Mesothelial cell of epicardium (in vitro differentiated cells): ENCODE measurements at regions not wholly inside any gene's neighbourhood (a gene's known extent, or its start where the extent isn't known, plus 50 kb on each side); places are given as distances from the start of the nearest gene placed in this dataset.
"Not testable (repeated sequence)": the region's sequence is repeated elsewhere in the genome, so short reads cannot be mapped to it uniquely, and the experiment has no call there.

Source experiments
- DNase-seq, 2 experiments: peaks; one replicate each; pipeline ENCODE4 v3.0.0; 2021; ENCODE audit warnings: low spot score in 2 of 2; ENCODE audit not compliant: unreplicated experiment in 2 of 2
- H3K27ac Mint-ChIP-seq: 2 replicates; pipeline ENCODE4 v1.8.0; 2021; ENCODE audit warnings: mixed read lengths
- H3K27me3 Mint-ChIP-seq: 2 replicates; pipeline ENCODE4 v1.8.0; 2021; ENCODE audit warnings: low read depth, mixed read lengths
- H3K36me3 Mint-ChIP-seq: 2 replicates; pipeline ENCODE4 v1.8.0; 2021; ENCODE audit warnings: mixed read lengths
- H3K4me1 Mint-ChIP-seq: 2 replicates; pipeline ENCODE4 v1.8.0; 2021; ENCODE audit warnings: mixed read lengths
- H3K4me3 Mint-ChIP-seq: 2 replicates; pipeline ENCODE4 v1.8.0; 2021; ENCODE audit warnings: mild to moderate bottlenecking, moderate library complexity, mixed read lengths
- H3K9me3 Mint-ChIP-seq: 2 replicates; pipeline ENCODE4 v1.8.0; 2021; ENCODE audit warnings: mixed read lengths
- TF ChIP-seq, protein P1 (sequence below): fragments of 200-600 bp; sonication (generic); IDR thresholded peaks from one replicate; pipeline ENCODE4 v1.5.0; 2021; ENCODE audit warnings: antibody characterized with exemption; ENCODE audit not compliant: unreplicated experiment

DNA sequence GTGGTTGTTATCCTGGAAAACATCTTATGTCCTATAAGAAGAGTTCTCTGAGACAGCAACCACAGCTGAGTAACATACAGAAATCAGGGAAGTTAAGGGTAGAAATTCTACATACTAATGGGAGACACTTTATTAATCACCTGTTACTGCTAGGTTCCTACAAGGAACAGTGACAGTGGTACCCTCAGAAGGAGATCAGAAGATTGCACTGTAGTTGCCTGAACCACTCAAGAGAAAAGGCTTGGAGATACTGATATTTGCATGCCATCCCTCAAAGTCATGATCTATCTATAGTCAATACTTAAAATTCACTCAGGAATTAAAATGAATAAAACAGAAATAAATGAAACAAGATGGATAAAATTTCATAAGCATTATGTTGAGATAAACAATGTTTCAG lies 136.0 kb downstream of the LMLN start:
- peaks cover 59% of the 10 kb centered on the region for H3K27me3 Mint-ChIP-seq
- H3K9me3 Mint-ChIP-seq, result no peaks in the 10 kb centered on the region
- H3K4me3 Mint-ChIP-seq, result no peak overlapping the region
- no peaks in the 10 kb centered on the region for H3K4me1 Mint-ChIP-seq
- H3K27ac Mint-ChIP-seq, result no peak overlapping the region
- H3K36me3 Mint-ChIP-seq, result no peaks in the 10 kb centered on the region
- TF ChIP-seq, protein P1, sequence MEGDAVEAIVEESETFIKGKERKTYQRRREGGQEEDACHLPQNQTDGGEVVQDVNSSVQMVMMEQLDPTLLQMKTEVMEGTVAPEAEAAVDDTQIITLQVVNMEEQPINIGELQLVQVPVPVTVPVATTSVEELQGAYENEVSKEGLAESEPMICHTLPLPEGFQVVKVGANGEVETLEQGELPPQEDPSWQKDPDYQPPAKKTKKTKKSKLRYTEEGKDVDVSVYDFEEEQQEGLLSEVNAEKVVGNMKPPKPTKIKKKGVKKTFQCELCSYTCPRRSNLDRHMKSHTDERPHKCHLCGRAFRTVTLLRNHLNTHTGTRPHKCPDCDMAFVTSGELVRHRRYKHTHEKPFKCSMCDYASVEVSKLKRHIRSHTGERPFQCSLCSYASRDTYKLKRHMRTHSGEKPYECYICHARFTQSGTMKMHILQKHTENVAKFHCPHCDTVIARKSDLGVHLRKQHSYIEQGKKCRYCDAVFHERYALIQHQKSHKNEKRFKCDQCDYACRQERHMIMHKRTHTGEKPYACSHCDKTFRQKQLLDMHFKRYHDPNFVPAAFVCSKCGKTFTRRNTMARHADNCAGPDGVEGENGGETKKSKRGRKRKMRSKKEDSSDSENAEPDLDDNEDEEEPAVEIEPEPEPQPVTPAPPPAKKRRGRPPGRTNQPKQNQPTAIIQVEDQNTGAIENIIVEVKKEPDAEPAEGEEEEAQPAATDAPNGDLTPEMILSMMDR, result no peak
- DNase-seq, result no peak

DNA sequence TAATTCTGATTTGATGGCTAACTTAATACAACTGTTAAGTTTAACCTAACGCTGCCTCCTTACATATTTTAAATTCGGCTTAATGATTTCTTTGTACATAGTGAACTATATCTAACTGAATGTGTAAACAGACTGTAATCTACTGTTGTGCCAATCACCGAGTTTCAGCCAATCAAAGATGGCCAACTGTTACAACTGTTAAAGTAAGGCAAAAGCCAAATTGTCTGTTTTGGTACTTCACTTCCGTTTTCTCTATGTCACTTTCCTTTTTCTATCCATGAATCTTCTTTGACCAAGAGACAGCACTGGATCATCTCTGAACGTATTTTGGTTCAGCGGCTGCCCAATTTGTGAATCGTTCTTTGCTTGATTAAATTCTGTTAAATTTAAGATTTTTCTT lies 137.0 kb downstream of the LMLN start:
- H3K9me3 Mint-ChIP-seq, result no peaks in the 10 kb centered on the region
- H3K36me3 Mint-ChIP-seq, result no peaks in the 10 kb centered on the region
- TF ChIP-seq, protein P1, result no peak
- no peak overlapping the region for H3K4me3 Mint-ChIP-seq
- H3K27ac Mint-ChIP-seq, result no peak overlapping the region
- H3K4me1 Mint-ChIP-seq, result no peaks in the 10 kb centered on the region
- no peak for DNase-seq
- peaks cover 55% of the 10 kb centered on the region for H3K27me3 Mint-ChIP-seq

DNA sequence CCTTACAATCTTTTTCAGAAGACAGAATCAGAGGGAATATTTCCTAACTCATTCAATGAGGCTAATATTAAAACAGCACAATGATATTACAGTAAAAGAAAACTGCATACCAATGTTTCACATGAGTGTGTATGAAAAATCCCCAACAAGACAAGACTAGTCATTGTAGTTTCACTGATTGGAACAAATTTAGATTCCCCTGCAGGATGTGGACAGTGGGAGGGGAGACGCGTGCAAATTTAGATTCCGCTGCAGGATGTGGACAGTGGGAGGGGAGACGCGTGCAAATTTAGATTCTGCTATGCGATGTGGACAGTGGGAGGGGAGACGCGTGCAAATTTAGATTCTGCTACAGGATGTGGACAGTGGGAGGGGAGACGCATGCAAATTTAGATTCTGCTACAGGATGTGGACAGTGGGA lies 138.7 kb downstream of the LMLN start:
- H3K9me3 Mint-ChIP-seq, H3K27ac Mint-ChIP-seq, H3K4me1 Mint-ChIP-seq, DNase-seq, H3K4me3 Mint-ChIP-seq, H3K36me3 Mint-ChIP-seq: not testable (repeated sequence)
- peaks cover 39% of the 10 kb centered on the region for H3K27me3 Mint-ChIP-seq

DNA sequence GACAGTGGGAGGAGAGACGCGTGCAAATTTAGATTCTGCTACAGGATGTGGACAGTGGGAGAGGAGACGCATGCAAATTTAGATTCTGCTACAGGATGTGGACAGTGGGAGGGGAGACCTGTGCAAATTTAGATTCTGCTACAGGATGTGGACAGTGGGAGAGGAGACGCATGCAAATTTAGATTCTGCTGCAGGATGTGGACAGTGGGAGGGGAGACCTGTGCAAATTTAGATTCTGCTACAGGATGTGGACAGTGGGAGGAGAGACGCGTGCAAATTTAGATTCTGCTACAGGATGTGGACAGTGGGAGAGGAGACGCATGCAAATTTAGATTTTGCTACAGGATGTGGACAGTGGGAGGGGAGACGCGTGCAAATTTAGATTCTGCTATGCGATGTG lies 143.1 kb downstream of the LMLN start:
- not testable (repeated sequence) for H3K4me3 Mint-ChIP-seq, DNase-seq, H3K27ac Mint-ChIP-seq, H3K4me1 Mint-ChIP-seq, H3K36me3 Mint-ChIP-seq, H3K9me3 Mint-ChIP-seq
- H3K27me3 Mint-ChIP-seq, result peaks cover 24% of the 10 kb centered on the region

DNA sequence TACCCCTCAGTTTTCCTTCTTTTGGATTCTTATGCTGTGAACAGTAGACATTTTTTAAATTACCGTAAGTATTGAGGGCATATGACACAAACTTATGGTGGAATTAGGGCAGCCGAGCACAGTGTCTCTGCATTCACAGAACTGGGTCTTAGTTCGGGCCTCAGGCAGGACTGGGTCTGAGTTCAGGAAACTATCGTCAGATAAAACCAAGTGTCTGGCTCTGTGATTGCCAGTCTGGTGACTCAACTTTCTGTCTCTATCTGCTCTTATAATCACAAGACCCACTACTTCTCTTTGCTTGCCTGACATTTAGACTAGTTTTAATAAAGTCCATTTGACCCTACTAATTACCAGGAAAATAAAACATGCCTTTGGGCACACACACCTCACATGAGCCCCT lies 146.2 kb downstream of the LMLN start:
- Mint-ChIP-seq H3K27me3 (peaks cover 49% of the 10 kb centered on the region), H3K36me3 (no peaks in the 10 kb centered on the region), H3K9me3 (no peaks in the 10 kb centered on the region), H3K27ac (no peak overlapping the region), H3K4me3 (no peak overlapping the region), H3K4me1 (no peaks in the 10 kb centered on the region)
- no peak for DNase-seq
- TF ChIP-seq, protein P1, result no peak

DNA sequence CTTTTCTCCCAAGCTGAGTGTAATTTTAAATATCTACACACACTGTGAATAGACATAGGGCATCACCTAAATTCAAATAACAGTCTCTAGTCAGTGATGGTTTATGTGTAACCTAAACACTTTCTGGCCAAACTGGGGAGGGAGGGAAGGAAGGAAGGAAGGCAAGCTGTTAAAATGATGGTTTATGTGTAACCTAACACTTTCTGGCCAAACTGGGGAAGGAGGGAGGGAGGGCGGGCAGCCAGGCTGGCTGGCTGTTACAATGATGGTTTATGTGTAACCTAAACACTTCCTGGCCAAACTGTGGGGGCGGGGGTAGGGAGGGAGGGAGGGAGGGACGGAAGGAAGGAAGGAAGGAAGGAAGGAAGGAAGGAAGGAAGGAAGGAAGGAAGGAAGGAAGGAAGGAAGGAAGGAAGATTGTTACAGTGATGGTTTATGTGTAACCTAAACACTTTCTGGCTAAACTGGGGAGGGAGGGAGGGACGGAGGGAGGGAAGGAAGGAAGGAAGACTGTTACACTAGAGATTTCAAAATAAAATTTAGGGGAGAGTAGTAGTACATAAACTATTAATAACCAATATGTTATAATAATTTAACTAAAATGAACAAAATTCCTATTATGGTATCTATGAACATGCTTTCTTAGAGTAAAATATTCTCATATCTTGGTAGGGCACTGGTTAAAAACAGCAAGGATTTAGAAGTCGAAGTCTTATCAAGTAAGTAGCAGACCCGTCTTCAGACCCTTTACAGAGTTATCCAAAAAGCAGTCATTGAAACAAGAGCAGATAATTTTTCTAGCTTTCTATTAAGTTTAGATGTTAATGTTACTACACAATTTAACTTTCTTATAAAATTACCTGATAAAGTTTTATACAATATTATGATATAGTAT lies 148.1 kb downstream of the LMLN start:
- Mint-ChIP-seq H3K4me3 (no peak overlapping the region), H3K9me3 (no peaks in the 10 kb centered on the region), H3K27me3 (peaks cover 65% of the 10 kb centered on the region), H3K36me3 (no peaks in the 10 kb centered on the region), H3K27ac (no peak overlapping the region), H3K4me1 (peaks cover under 1% of the 10 kb centered on the region)
- DNase-seq, result no peak
- TF ChIP-seq, protein P1, result no peak
